NCI-H446 (cell line): ENCODE measurements at regions not wholly inside any gene's neighbourhood (a gene's known extent, or its start where the extent isn't known, plus 50 kb on each side); places are given as distances from the start of the nearest gene placed in this dataset.
"Not testable (repeated sequence)": the region's sequence is repeated elsewhere in the genome, so short reads cannot be mapped to it uniquely, and the experiment has no call there.

Source experiments
- DNase-seq, 2 experiments: peaks; one replicate each; lab custom pipeline; 2025; lab: John Stamatoyannopoulos, UW

- no peak for DNase-seq
Observed at GRCh38 chr3:15903759-15904720, 106.3 kb upstream of the ANKRD28 start.

GRCh38 chr3:15905041-15905440 is 107.3 kb upstream of the ANKRD28 start:
- no peak for DNase-seq

- not testable (repeated sequence) for DNase-seq
Observed at GRCh38 chr3:15907403-15907802, 109.6 kb upstream of the ANKRD28 start.

- DNase-seq = no peak
Observed at GRCh38 chr3:15918988-15919387, 121.2 kb upstream of the ANKRD28 start.

GRCh38 chr3:15919971-15920370 is 122.2 kb upstream of the ANKRD28 start:
- no peak for DNase-seq

- no peak for DNase-seq
Observed at GRCh38 chr3:15923640-15924405, 126.0 kb upstream of the ANKRD28 start.

GRCh38 chr3:15924914-15925313 is 127.1 kb upstream of the ANKRD28 start:
- DNase-seq = no peak

- DNase-seq = no peak
Observed at GRCh38 chr3:15926871-15927270, 129.1 kb upstream of the ANKRD28 start.

GRCh38 chr3:15927969-15928368 is 130.2 kb upstream of the ANKRD28 start:
- no peak for DNase-seq

GRCh38 chr3:15929944-15930571 is 132.3 kb upstream of the ANKRD28 start:
- no peak for DNase-seq

- DNase-seq = no peak
Observed at GRCh38 chr3:15932348-15933300, 134.8 kb upstream of the ANKRD28 start.

- no peak for DNase-seq
Observed at GRCh38 chr3:15933439-15934139, 135.8 kb upstream of the ANKRD28 start.

GRCh38 chr3:15934389-15935195 is 136.8 kb upstream of the ANKRD28 start:
- no peak for DNase-seq

GRCh38 chr3:15936312-15936711 is 138.5 kb upstream of the ANKRD28 start:
- DNase-seq = no peak

GRCh38 chr3:15940641-15941040 is 142.9 kb upstream of the ANKRD28 start:
- DNase-seq = no peak

- not testable (repeated sequence) for DNase-seq
Observed at GRCh38 chr3:15941457-15941856, 143.7 kb upstream of the ANKRD28 start.

- DNase-seq = no peak
Observed at GRCh38 chr3:15941958-15942357, 144.2 kb upstream of the ANKRD28 start.

GRCh38 chr3:15942462-15942861 is 144.7 kb upstream of the ANKRD28 start:
- DNase-seq = no peak

GRCh38 chr3:15942936-15943335 is 145.2 kb upstream of the ANKRD28 start:
- no peak for DNase-seq

- no peak for DNase-seq
Observed at GRCh38 chr3:15948388-15948787, 150.6 kb upstream of the ANKRD28 start.
